ENCODE measurements at regions not wholly inside any gene's neighbourhood (a gene's known extent, or its start where the extent isn't known, plus 50 kb on each side); places are given as distances from the start of the nearest gene placed in this dataset.
A peak's percentile ranks its signal among the peaks of the same experiment; 100 is the strongest.

- ChIA-PET POLR2A (no interaction called here), CTCF (interaction anchor here (0.7 kb wide), 1 partner anchor 135 kb away, joined by 3 read pairs; no protein-coding TSS in a partner anchor)
- no peaks in the 10 kb centered on the region for H3K36me3 ChIP-seq (ENCODE audit: control insufficient read depth, insufficient read depth, low read length)
- TF ChIP-seq POLR2AphosphoS5 (IDR thresholded peaks at IDR 0.05; ENCODE audit: low read depth, low read length) (no peak), TCF7L2 (IDR thresholded peaks at IDR 0.05; ENCODE audit: low read depth, low read length) (no peak), REST (IDR thresholded peaks at IDR 0.05; ENCODE audit: insufficient read depth in 1 of 2, low read depth in 2 of 2, low read length in 1 of 2) (no peak), CTCF (IDR thresholded peaks at IDR 0.05) (no peak), SIN3A (IDR thresholded peaks at IDR 0.05; ENCODE audit: borderline replicate concordance, insufficient read depth, low read depth, low read length) (no peak)
- H3K4me1 ChIP-seq (ENCODE audit: control insufficient read depth, insufficient read depth, low read length), result no peaks in the 10 kb centered on the region
- H3K4me3 ChIP-seq (ENCODE audit: low read depth in 2 of 2, low read length in 2 of 2), result no peak overlapping the region
- H3K9me3 ChIP-seq (ENCODE audit: control insufficient read depth, insufficient read depth, low read depth, low read length), result no peaks in the 10 kb centered on the region
- no peaks in the 10 kb centered on the region for H3K27me3 ChIP-seq (ENCODE audit: control insufficient read depth, insufficient read depth, low read length)
- no TSS peak for BruUV-seq (replicated peaks)
- no peak for DNase-seq (ENCODE audit: low read depth, low spot score)
- no peak for ATAC-seq
- peak overlapping the region; percentile 25; the same call in 1 of the 2 replicates for H3K27ac ChIP-seq (ENCODE audit: low read length)
- in situ Hi-C loops (cut with HindIII; ENCODE audit: low pct_unique_long_range_greater_than_20kb, low sequenced_read_pairs) (no loop called here), intact Hi-C loops (cut with micrococcal nuclease; ENCODE audit: unreplicated experiment) (no loop called here)
These were observed 835.6 kb upstream of the GRAMD2B start for GRCh38 chr5:125587631-125588030.

GRCh38 chr5:125592856-125593255 lies 830.4 kb upstream of the GRAMD2B start:
- Histone ChIP-seq H3K4me3 (ENCODE audit: low read depth in 2 of 2, low read length in 2 of 2) (no peak overlapping the region), H3K27ac (ENCODE audit: low read length) (no peak overlapping the region; the same call in 1 of the 2 replicates), H3K9me3 (ENCODE audit: control insufficient read depth, insufficient read depth, low read depth, low read length) (no peaks in the 10 kb centered on the region; the same call in 1 of the 2 replicates), H3K36me3 (ENCODE audit: control insufficient read depth, insufficient read depth, low read length) (no peaks in the 10 kb centered on the region), H3K4me1 (ENCODE audit: control insufficient read depth, insufficient read depth, low read length) (no peaks in the 10 kb centered on the region), H3K27me3 (ENCODE audit: control insufficient read depth, insufficient read depth, low read length) (no peaks in the 10 kb centered on the region)
- DNase-seq (ENCODE audit: low read depth, low spot score) (no peak), ATAC-seq (no peak)
- in situ Hi-C loops (cut with HindIII; ENCODE audit: low pct_unique_long_range_greater_than_20kb, low sequenced_read_pairs), result no loop called here
- ChIA-PET CTCF (no interaction called here), POLR2A (no interaction called here)
- TF ChIP-seq SIN3A (IDR thresholded peaks at IDR 0.05; ENCODE audit: borderline replicate concordance, insufficient read depth, low read depth, low read length), result no peak
- no peak for TF ChIP-seq CTCF (IDR thresholded peaks at IDR 0.05)
- no peak for TF ChIP-seq POLR2AphosphoS5 (IDR thresholded peaks at IDR 0.05; ENCODE audit: low read depth, low read length)
- TF ChIP-seq TCF7L2 (IDR thresholded peaks at IDR 0.05; ENCODE audit: low read depth, low read length), result no peak
- TF ChIP-seq REST (IDR thresholded peaks at IDR 0.05; ENCODE audit: insufficient read depth in 1 of 2, low read depth in 2 of 2, low read length in 1 of 2), result no peak
- no TSS peak for BruUV-seq (replicated peaks)
- intact Hi-C loops (cut with micrococcal nuclease; ENCODE audit: unreplicated experiment), result no loop called here
